H1 (cell line): ENCODE measurements at regions not wholly inside any gene's neighbourhood (a gene's known extent, or its start where the extent isn't known, plus 50 kb on each side); places are given as distances from the start of the nearest gene placed in this dataset.

Experiments used
- CTCF ChIA-PET: fragments of 300-600 bp; sonication (Branson Sonifier 250); formaldehyde crosslinking; loops from one replicate; lab custom pipeline; 2021; ENCODE audit not compliant: partially characterized antibody; lab: Charles Lee
- POLR2A ChIA-PET: fragments of 300-600 bp; sonication (Branson Sonifier 250); formaldehyde crosslinking; loops from one replicate; lab custom pipeline; 2021; ENCODE audit warnings: inconsistent platforms; ENCODE audit not compliant: partially characterized antibody; lab: Charles Lee
- DNase-seq, 2 experiments: peaks; one replicate each; pipeline versions ENCODE4 v3.0.0 to v3.0.0-alpha.2; 2010 to 2022; ENCODE audit warnings: low spot score in 2 of 2, low read depth in 1 of 2, mixed read lengths in 1 of 2
- FAIRE-seq: peaks from 2 replicates; lab custom pipeline; 2011; peaks lifted over from hg19 to GRCh38; lab: Jason Lieb, UNC
- H2AFZ ChIP-seq: 2 replicates; pipeline ENCODE4 v1.8.1; 2012; ENCODE audit warnings: low read length, inconsistent platforms
- H2AK5ac ChIP-seq: 2 replicates; pipeline ENCODE4 v1.6.1; 2013; ENCODE audit warnings: low read depth, low read length
- H2BK120ac ChIP-seq: replicated peaks from 2 replicates; pipeline ENCODE3; 2013; ENCODE audit warnings: low read depth, low read length, inconsistent platforms
- H2BK12ac ChIP-seq: 2 replicates; pipeline ENCODE4 v1.6.1; 2013; ENCODE audit warnings: low read depth, low read length
- H2BK15ac ChIP-seq: 2 replicates; pipeline ENCODE4 v1.6.1; 2013; ENCODE audit warnings: low read length
- H2BK20ac ChIP-seq: 2 replicates; pipeline ENCODE4 v1.6.1; 2013; ENCODE audit warnings: low read length
- H2BK5ac ChIP-seq: 2 replicates; pipeline ENCODE4 v1.6.1; 2013; ENCODE audit warnings: low read depth, low read length
- H3K14ac ChIP-seq: 2 replicates; pipeline ENCODE4 v1.6.1; 2013; ENCODE audit warnings: inconsistent platforms; ENCODE audit not compliant: insufficient read length
- H3K18ac ChIP-seq: 2 replicates; pipeline ENCODE4 v1.6.1; 2013; ENCODE audit warnings: low read length; ENCODE audit errors: extremely low read depth
- H3K23ac ChIP-seq: 2 replicates; pipeline ENCODE4 v1.6.1; 2013; ENCODE audit warnings: inconsistent platforms; ENCODE audit not compliant: insufficient read length
- H3K23me2 ChIP-seq: 2 replicates; pipeline ENCODE4 v1.6.1; 2013; ENCODE audit warnings: low read depth, low read length
- H3K27ac ChIP-seq: 2 replicates; pipeline ENCODE4 v1.6.1; 2011; ENCODE audit warnings: low read depth, low read length, inconsistent platforms
- H3K27me3 ChIP-seq, 4 experiments: replicated peaks in 1 of 4; 1 replicate in 1 of 4; 2 replicates in 3 of 4; pipeline versions ENCODE4 v1.6.1 to v1.8.1; 2011 to 2013; ENCODE audit warnings: low read length in 3 of 4, mild to moderate bottlenecking in 3 of 4, inconsistent platforms in 2 of 4, mixed read lengths in 2 of 4, moderate library complexity in 1 of 4; ENCODE audit not compliant: control insufficient read depth in 3 of 4, insufficient read depth in 3 of 4; ENCODE audit errors: extremely low read depth in 1 of 4
- H3K36me3 ChIP-seq, 4 experiments: 2 replicates each; pipeline versions ENCODE4 v1.6.1 to v1.8.1; 2011 to 2013; ENCODE audit warnings: mild to moderate bottlenecking in 4 of 4, low read length in 3 of 4, moderate library complexity in 2 of 4, control low read depth in 1 of 4, inconsistent platforms in 1 of 4; ENCODE audit not compliant: insufficient read depth in 4 of 4, control insufficient read depth in 2 of 4
- H3K4ac ChIP-seq: replicated peaks from 2 replicates; pipeline ENCODE3; 2013; ENCODE audit warnings: low read length, low read depth, mixed read lengths, inconsistent platforms; ENCODE audit not compliant: insufficient read length
- H3K4me1 ChIP-seq, 4 experiments: replicated peaks in 1 of 4; 1 replicate in 1 of 4; 2 replicates in 3 of 4; pipeline versions ENCODE4 v1.6.1 to v1.8.1; 2011 to 2013; ENCODE audit warnings: low read length in 3 of 4, inconsistent platforms in 2 of 4, mixed read lengths in 1 of 4; ENCODE audit not compliant: insufficient read depth in 4 of 4, control insufficient read depth in 3 of 4
- H3K4me2 ChIP-seq, 2 experiments: 2 replicates each; pipeline versions ENCODE4 v1.6.1 to v1.8.1; 2011 to 2013; ENCODE audit warnings: low read depth in 2 of 2, low read length in 2 of 2, control low read depth in 1 of 2, inconsistent platforms in 1 of 2, mild to moderate bottlenecking in 1 of 2; ENCODE audit not compliant: insufficient read depth in 1 of 2
- H3K4me3 ChIP-seq, 4 experiments: fragments of 200-600, 300-600 bp in 1 of 4; sonication (generic), shearing (Covaris generic), sonication (Bioruptor Twin) in 1 of 4; 2 replicates each; pipeline versions ENCODE4 v1.5.1 to v1.8.1; 2011 to 2016; ENCODE audit warnings: low read length in 4 of 4, low read depth in 3 of 4, control low read depth in 2 of 4, inconsistent platforms in 2 of 4, mild to moderate bottlenecking in 2 of 4, mixed read lengths in 1 of 4, moderate library complexity in 1 of 4; ENCODE audit not compliant: insufficient read depth in 2 of 4; ENCODE audit errors: extremely low read depth in 1 of 4
- H3K56ac ChIP-seq: replicated peaks from 2 replicates; pipeline ENCODE3; 2013; ENCODE audit warnings: low read depth, mild to moderate bottlenecking, mixed read lengths, low read length, inconsistent platforms; ENCODE audit not compliant: insufficient read length
- H3K79me1 ChIP-seq: 2 replicates; pipeline ENCODE4 v1.6.1; 2013; ENCODE audit warnings: low read depth, low read length, control low read depth
- H3K79me2 ChIP-seq, 2 experiments: 2 replicates each; pipeline versions ENCODE4 v1.6.1 to v1.8.1; 2012 to 2013; ENCODE audit warnings: low read length in 2 of 2, mild to moderate bottlenecking in 2 of 2, inconsistent platforms in 1 of 2; ENCODE audit not compliant: insufficient read depth in 2 of 2, control insufficient read depth in 1 of 2
- H3K9ac ChIP-seq, 4 experiments: replicated peaks in 1 of 4; 1 replicate in 1 of 4; 2 replicates in 3 of 4; pipeline versions ENCODE4 v1.6.1 to v1.8.1; 2011 to 2013; ENCODE audit warnings: low read depth in 3 of 4, low read length in 3 of 4, control low read depth in 2 of 4, mild to moderate bottlenecking in 2 of 4, moderate library complexity in 2 of 4, inconsistent platforms in 1 of 4; ENCODE audit errors: extremely low read depth in 1 of 4
- H3K9me3 ChIP-seq, 2 experiments: 2 replicates each; pipeline versions ENCODE4 v1.6.1 to v1.8.1; 2012 to 2013; ENCODE audit warnings: mild to moderate bottlenecking in 2 of 2, moderate library complexity in 2 of 2, control low read depth in 1 of 2, inconsistent platforms in 1 of 2, low read depth in 1 of 2, low read length in 1 of 2, mixed read lengths in 1 of 2; ENCODE audit not compliant: insufficient read depth in 2 of 2
- H4K20me1 ChIP-seq, 2 experiments: replicated peaks in 1 of 2; 2 replicates each; pipeline versions ENCODE3 to v1.8.1; 2011 to 2013; ENCODE audit warnings: inconsistent platforms in 2 of 2, low read length in 2 of 2, mild to moderate bottlenecking in 1 of 2; ENCODE audit not compliant: insufficient read depth in 2 of 2, control insufficient read depth in 1 of 2
- H4K5ac ChIP-seq: 2 replicates; pipeline ENCODE4 v1.6.1; 2013; ENCODE audit warnings: low read length, low read depth, mixed read lengths, inconsistent platforms; ENCODE audit not compliant: insufficient read length
- H4K8ac ChIP-seq: 2 replicates; pipeline ENCODE4 v1.8.0; 2013; ENCODE audit warnings: mild to moderate bottlenecking, moderate library complexity, low read length, inconsistent platforms; ENCODE audit not compliant: insufficient read depth; ENCODE audit errors: extremely low read depth
- H4K91ac ChIP-seq: replicated peaks from 2 replicates; pipeline ENCODE3; 2013; ENCODE audit warnings: low read length, mixed read lengths, inconsistent platforms; ENCODE audit not compliant: insufficient read length
- CHD2 ChIP-seq: IDR thresholded peaks from 2 replicates; pipeline ENCODE4 v1.6.1; 2012; ENCODE audit warnings: low read length, improper control_type of control experiment
- MAFK ChIP-seq: IDR thresholded peaks from 2 replicates; pipeline ENCODE4 v1.6.1; 2012; ENCODE audit warnings: low read depth, mild to moderate bottlenecking, improper control_type of control experiment, low read length
- PHF8 ChIP-seq: fragments of 200-600 bp; sonication (generic); conservative IDR thresholded peaks from 2 replicates; pipeline ENCODE4 v1.7.1; 2012; ENCODE audit warnings: low read depth, mild to moderate bottlenecking, inconsistent platforms, low read length, moderate library complexity
- SIX5 ChIP-seq: IDR thresholded peaks from 2 replicates; pipeline ENCODE4 v1.6.1; 2011; ENCODE audit warnings: mild to moderate bottlenecking, low read depth, low read length
- TAF1 ChIP-seq: IDR thresholded peaks from 2 replicates; pipeline ENCODE4 v1.6.1; 2011; ENCODE audit warnings: mild to moderate bottlenecking, low read depth, low read length
- USF2 ChIP-seq: IDR thresholded peaks from 2 replicates; pipeline ENCODE4 v1.6.1; 2011; ENCODE audit warnings: low read length, improper control_type of control experiment
- WGBS, 2 experiments: shearing (Covaris generic) in 1 of 2; methylation state at CpG; one replicate each; pipeline versions ENCODE4 v1.1.6 to v1.1.7; 2013 to 2015; ENCODE audit warnings: low lambda C conversion rate in 2 of 2, mixed read lengths in 2 of 2, inconsistent platforms in 1 of 2, low coverage in 1 of 2, missing lambda C conversion rate in 1 of 2; ENCODE audit not compliant: insufficient replicate concordance in 2 of 2, insufficient coverage in 1 of 2, insufficient read length in 1 of 2; ENCODE audit errors: extremely low coverage in 1 of 2, missing lambda C conversion rate in 1 of 2; 5-methylcytosine and 5-hydroxymethylcytosine counted together

- Histone ChIP-seq H3K23me2 (no peaks in the 10 kb centered on the region), H3K4me2 (no peak overlapping the region), H2AK5ac (no peak overlapping the region), H4K20me1 (peaks cover 0 to 1% of the 10 kb centered on the region in 2 experiments), H4K8ac (no peak overlapping the region), H2BK5ac (no peak overlapping the region), H4K5ac (no peak overlapping the region), H3K4ac (no peak overlapping the region), H3K18ac (no peak overlapping the region), H2BK120ac (no peak overlapping the region), H3K79me2 (no peaks in the 10 kb centered on the region), H2BK20ac (no peak overlapping the region), H4K91ac (no peak overlapping the region), H3K79me1 (no peaks in the 10 kb centered on the region), H3K56ac (no peak overlapping the region), H2BK15ac (no peak overlapping the region), H3K9me3 (no peaks in the 10 kb centered on the region), H3K27me3 (no peaks in the 10 kb centered on the region), H3K4me3 (no peak overlapping the region), H3K14ac (no peak overlapping the region), H3K9ac (no peak overlapping the region), H3K4me1 (no peaks in the 10 kb centered on the region), H3K36me3 (no peaks in the 10 kb centered on the region), H3K23ac (no peak overlapping the region), H2BK12ac (no peak overlapping the region), H2AFZ (0 out of 2 replicates have a peak overlapping the region, but pooled peaks have one; percentile 59), H3K27ac (no peak overlapping the region)
- WGBS, 2 experiments = 68% methylated on average over 5 of the region's 5 CpGs; no CpG with 5 or more reads in 1 of the 2 experiments
- CTCF ChIA-PET = interaction anchor here (0.5 to 2.3 kb wide), 16 partner anchors 14 to 734 kb away, joined by 3 to 8 read pairs (median 3); no protein-coding TSS in a partner anchor
- DNase-seq (no peak), FAIRE-seq (no peak)
- POLR2A ChIA-PET = no interaction called here
- no peak for TF ChIP-seq CHD2
- TF ChIP-seq PHF8 = no peak
- no peak for TF ChIP-seq TAF1
- TF ChIP-seq MAFK = no peak
- TF ChIP-seq SIX5 = no peak
- no peak for TF ChIP-seq USF2
These were observed 347.3 kb downstream of the CNTN3 start for GRCh38 chr3:74267131-74267530.
